Ureter (tissue), 1 donor: ENCODE measurements at regions not wholly inside any gene's neighbourhood (a gene's known extent, or its start where the extent isn't known, plus 50 kb on each side); places are given as distances from the start of the nearest gene placed in this dataset.
"Not testable (repeated sequence)": the region's sequence is repeated elsewhere in the genome, so short reads cannot be mapped to it uniquely, and the experiment has no call there.

ENCODE experiments used
- DNase-seq: peaks from one replicate; pipeline ENCODE4 v3.0.0-alpha.2; 2020; ENCODE audit warnings: low spot score
- donor health status: DM: yes; HTN: yes; CAD: no.

GRCh38 chr2:144125751-144126150 is 394.2 kb downstream of the ZEB2 start:
- DNase-seq = no peak

- no peak for DNase-seq
Observed at GRCh38 chr2:144124882-144125281, 395.0 kb downstream of the ZEB2 start.

GRCh38 chr2:144120487-144120886 is 399.4 kb downstream of the ZEB2 start:
- no peak for DNase-seq

GRCh38 chr2:144117086-144117485 is 402.8 kb downstream of the ZEB2 start:
- no peak for DNase-seq

DNA sequence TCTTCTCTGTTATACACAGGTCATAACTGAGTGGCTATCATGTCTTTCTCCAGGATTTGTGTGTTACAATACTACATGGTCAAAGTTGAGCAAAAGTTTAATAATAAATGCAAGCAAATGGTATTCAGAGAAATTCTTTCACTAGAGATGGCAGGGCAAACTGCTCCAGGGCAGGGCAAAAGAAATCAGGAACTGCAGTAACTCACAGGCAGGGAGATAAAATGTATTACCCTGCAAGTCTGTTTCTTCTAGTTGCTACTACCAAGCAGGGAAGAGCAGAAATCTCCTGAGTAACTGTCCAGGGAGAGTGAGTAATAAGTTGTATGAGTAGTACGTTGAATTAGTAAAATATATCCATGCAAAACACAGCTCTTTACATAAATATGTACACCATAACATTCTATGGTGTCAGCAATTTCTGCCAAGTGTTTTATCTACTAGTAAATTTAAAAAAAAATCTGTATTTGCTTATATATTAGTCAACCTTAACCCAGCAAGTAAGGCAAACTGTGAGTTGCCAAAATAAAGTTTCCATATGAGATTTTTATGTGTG is 404.1 kb downstream of the ZEB2 start:
- DNase-seq = no peak

GRCh38 chr2:144114760-144115159 is 405.2 kb downstream of the ZEB2 start:
- no peak for DNase-seq

- DNase-seq = no peak
Observed at GRCh38 chr2:144111437-144111836, 408.5 kb downstream of the ZEB2 start.

- DNase-seq = not testable (repeated sequence)
Observed at GRCh38 chr2:144106104-144106503, 413.8 kb downstream of the ZEB2 start.

- no peak for DNase-seq
Observed at GRCh38 chr2:144102386-144102785, 417.5 kb downstream of the ZEB2 start.

GRCh38 chr2:144099780-144100377 is 420.0 kb downstream of the ZEB2 start:
- no peak for DNase-seq

GRCh38 chr2:144099340-144099739 is 420.6 kb downstream of the ZEB2 start:
- no peak for DNase-seq

- no peak for DNase-seq
Observed at GRCh38 chr2:144097440-144098225, 422.3 kb downstream of the ZEB2 start.

- no peak for DNase-seq
Observed at GRCh38 chr2:144096531-144096930, 423.4 kb downstream of the ZEB2 start.

DNA sequence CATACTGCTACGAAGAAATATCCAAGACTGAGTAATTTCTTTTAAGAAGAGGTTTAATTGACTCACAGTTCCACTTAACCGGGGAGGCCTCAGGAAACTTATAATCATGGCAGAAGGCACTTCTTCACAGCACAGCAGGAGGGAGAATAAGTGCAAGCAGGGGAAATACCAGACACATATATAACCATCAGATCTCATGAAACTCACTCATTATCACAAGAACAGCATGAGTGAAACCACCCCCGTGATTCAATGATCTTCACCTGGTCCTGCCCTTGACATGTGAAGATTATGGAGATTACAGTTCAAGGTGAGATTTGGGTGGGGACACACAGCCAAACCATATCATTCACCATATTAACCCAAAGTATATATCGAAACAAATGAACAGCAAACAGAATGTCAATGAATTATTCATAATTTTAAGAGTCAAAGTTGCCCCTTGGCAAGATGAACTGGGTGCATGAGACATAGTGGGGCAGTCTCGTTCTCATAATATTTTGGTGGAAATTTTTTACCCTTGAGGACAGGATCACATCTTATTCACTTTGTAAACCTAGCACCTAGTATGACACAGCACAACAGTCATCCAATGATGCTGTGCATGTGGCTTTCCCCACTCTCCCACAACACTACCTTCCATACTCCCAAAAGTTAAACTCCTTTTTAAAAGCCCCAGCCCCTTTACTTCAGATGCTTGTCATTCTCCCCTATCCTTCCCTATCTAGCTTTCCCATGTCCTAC is 425.3 kb downstream of the ZEB2 start:
- no peak for DNase-seq

- no peak for DNase-seq
Observed at GRCh38 chr2:144091622-144092021, 428.3 kb downstream of the ZEB2 start.

GRCh38 chr2:144088863-144089262 is 431.1 kb downstream of the ZEB2 start:
- no peak for DNase-seq

DNA sequence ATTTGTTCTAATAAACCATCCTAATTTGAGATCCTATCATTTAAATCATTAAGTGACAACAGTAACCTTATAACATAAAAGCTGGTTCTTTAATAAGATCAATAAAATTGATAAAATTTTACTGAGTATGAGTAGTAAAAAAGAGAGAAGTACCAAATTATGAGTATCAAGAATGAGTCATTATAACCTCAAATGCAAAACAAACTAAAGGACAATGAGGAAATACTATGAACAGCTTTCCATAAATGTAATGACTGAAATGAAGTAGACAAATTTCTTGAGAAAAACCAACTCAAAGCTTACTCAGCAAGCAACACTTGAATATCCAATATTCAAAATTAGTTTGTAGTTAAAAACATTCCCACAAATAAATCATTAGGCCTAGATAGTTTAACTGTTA is 433.0 kb downstream of the ZEB2 start:
- DNase-seq = no peak

GRCh38 chr2:144085016-144085415 is 434.9 kb downstream of the ZEB2 start:
- DNase-seq = no peak

DNA sequence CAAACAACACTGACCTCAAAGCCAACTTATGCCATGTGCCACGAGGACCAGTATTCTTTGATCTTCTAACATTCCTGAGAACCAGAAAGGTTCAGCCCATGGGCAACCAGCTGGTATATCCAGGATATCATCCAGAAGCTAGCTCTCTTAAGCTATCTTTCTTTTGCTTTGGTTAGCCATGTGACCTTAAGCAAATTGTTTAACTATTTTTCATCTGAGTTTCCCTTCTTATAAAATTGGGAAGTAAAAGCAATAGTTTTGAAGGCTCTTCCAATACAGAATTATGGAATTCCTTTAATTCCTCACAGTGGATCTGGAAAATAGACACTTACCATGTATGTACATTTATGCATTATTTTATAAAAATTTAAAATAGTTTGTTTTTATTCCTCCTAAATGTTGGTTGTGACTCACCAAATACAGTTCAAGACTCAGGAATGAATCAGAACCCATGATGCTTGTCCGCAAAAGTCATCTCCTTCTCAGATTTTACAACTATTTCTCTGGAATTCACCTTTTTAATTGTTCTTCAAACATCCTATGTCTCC is 435.7 kb downstream of the ZEB2 start:
- DNase-seq = no peak

DNA sequence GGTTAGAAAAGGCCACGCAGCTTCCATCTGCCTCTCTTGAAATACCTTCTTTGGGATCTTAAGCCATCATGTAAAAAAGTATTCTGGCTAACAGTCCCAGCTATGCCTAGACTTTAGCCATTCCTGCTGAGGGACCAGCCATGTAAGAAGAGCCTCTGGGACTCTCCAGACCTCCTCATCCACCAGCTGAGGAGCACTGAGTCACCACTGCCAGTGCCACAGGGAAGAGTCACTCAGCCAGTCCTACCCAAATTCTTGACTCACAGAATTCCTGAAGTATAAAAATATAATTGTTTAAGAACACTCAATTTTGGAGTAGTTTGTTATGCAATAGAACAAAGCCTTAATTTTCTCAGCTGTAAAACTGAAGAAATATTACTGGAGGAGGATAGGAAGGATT is 436.7 kb downstream of the ZEB2 start:
- no peak for DNase-seq

DNA sequence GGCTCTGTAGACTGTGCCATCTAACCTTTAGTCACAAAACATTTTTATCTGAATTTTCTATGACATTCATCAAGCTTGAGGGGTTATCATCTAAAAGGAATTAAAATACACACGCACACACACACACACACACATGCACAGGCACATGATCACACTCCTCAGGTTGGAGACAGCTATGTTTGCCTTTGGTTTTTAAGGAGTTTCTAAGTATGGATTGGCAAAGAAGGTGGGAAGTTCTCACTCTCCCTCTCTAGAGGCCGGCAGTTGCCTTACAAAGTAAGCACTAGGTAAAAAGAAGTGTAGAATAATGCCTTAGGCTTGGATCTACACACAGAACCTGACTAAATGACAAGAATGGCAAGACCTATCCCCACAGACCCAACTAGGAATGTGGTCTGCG is 437.1 kb downstream of the ZEB2 start:
- DNase-seq = no peak

GRCh38 chr2:144082327-144082726 is 437.6 kb downstream of the ZEB2 start:
- DNase-seq = no peak
